ENCODE measurements at regions not wholly inside any gene's neighbourhood (a gene's known extent, or its start where the extent isn't known, plus 50 kb on each side); places are given as distances from the start of the nearest gene placed in this dataset.

DNA sequence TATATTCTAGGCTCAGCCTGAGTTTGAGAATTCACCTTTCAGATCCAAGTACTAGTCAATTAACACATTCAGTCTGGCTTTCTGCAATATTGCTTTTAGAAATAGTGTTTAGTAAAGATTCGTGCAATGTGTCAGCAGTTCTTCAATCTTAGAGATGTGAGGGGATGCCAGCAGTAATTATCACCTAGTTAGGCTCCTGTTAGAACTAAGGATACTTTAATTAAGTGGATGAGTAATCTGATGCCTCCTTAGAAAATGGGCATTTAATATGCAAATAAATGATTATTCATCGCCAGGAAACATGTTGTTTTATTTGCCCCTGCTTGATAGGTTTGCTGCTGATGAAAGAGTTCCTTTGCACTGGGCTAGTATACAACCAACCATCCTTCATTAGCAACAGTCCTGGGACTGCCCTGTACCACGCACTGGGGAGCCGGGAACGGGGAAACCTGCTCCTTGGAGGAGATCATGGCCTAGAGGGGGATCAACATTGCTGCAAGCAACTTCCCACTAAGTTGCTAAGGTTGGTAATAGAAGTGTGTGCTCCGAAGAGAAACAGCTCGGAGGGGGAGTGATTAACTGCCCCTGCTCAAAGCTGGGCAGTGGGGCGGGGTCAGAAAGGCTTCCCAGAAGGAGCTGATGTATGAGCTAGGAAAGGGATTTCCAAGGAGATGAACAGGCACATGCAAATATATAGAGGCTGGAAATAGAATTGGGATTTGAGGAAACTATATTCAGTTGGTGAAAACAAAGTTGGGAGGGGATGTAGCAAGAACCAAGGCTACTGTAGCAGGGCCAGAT, 231.8 kb downstream of the DRD1 start:
- Histone ChIP-seq H3K9me3 (ENCODE audit: insufficient read depth, low read depth, low read length) (no peaks in the 10 kb centered on the region), H3K9ac (ENCODE audit: low read depth, low read length) (no peak overlapping the region), H3K4me3 (ENCODE audit: low read length) (no peak overlapping the region), H3K27me3 (ENCODE audit: insufficient read depth, low read length) (no peaks in the 10 kb centered on the region), H3K36me3 (ENCODE audit: insufficient read depth, low read length) (no peaks in the 10 kb centered on the region), H3K4me1 (ENCODE audit: insufficient read depth, low read length) (no peaks in the 10 kb centered on the region), H3K27ac (ENCODE audit: low read depth, low read length) (no peak overlapping the region)
- WGBS = 61% methylated on average over 8 of the region's 8 CpGs

DNA sequence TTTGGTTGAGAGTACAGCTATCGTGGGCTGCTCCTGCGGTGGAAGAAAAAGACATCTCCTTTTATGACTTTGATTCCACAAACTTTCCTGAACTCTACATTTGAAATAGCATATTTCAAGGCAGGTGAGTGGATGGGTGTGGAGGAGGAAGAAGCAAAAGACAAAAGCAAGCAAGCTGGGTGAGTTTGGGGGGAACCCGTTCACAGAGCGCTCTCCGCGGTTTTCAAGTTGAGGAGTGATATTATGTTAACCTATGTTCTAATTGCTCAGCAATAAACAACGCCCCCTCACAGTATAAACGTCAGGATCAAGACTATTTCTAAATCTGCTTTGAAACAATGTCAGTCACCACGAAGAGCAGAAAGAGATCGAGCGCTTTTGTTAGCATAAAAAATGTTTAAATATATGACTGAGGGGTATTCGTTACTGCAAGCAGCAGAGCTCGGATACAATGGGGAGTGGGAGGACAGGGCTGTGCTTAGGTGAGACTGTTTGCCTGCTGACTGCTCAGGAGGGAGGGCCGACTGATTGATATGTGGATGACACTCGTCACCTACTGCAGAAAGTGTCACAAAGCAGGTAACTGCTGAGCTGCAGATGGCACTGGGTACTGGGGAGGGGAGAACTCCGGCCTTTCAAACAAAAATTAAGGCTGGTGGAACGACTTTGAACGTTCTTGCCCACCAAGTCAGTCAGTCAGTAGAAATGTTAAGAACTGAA, 236.5 kb downstream of the DRD1 start:
- no peaks in the 10 kb centered on the region for H3K36me3 ChIP-seq (ENCODE audit: insufficient read depth, low read length)
- WGBS = 81% methylated on average over 18 of the region's 18 CpGs
- no peak overlapping the region for H3K4me3 ChIP-seq (ENCODE audit: low read length)
- H3K27me3 ChIP-seq (ENCODE audit: insufficient read depth, low read length) = no peaks in the 10 kb centered on the region
- H3K9ac ChIP-seq (ENCODE audit: low read depth, low read length) = no peak overlapping the region
- no peaks in the 10 kb centered on the region for H3K4me1 ChIP-seq (ENCODE audit: insufficient read depth, low read length)
- H3K9me3 ChIP-seq (ENCODE audit: insufficient read depth, low read depth, low read length) = no peaks in the 10 kb centered on the region
- no peak overlapping the region for H3K27ac ChIP-seq (ENCODE audit: low read depth, low read length)

DNA sequence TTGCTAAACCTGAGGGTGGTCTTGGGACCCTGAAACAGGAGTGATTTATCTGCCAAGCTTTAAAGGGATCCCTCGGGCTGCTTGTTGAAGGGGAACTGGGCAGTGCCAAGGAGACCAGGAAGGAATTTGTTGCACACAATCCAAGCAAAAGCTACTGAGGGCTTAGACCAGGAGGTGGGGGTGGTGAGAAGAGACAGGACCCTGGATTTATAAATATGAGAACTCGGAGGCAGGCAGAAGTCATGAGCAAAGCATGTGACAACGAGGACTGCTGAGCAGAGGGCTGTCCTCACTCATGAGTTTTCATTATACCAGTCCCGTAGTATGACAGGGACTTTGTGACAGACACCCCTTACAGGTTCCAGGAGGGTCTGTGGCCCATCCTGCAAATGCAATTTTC, 237.3 kb downstream of the DRD1 start:
- H3K27ac ChIP-seq (ENCODE audit: low read depth, low read length) = no peak overlapping the region
- H3K4me1 ChIP-seq (ENCODE audit: insufficient read depth, low read length) = no peaks in the 10 kb centered on the region; the same call in 1 of the 2 replicates
- H3K36me3 ChIP-seq (ENCODE audit: insufficient read depth, low read length) = no peaks in the 10 kb centered on the region
- H3K4me3 ChIP-seq (ENCODE audit: low read length) = no peak overlapping the region
- 85% methylated on average over 4 of the region's 4 CpGs for WGBS
- no peaks in the 10 kb centered on the region for H3K9me3 ChIP-seq (ENCODE audit: insufficient read depth, low read depth, low read length)
- no peaks in the 10 kb centered on the region for H3K27me3 ChIP-seq (ENCODE audit: insufficient read depth, low read length)
- H3K9ac ChIP-seq (ENCODE audit: low read depth, low read length) = no peak overlapping the region

DNA sequence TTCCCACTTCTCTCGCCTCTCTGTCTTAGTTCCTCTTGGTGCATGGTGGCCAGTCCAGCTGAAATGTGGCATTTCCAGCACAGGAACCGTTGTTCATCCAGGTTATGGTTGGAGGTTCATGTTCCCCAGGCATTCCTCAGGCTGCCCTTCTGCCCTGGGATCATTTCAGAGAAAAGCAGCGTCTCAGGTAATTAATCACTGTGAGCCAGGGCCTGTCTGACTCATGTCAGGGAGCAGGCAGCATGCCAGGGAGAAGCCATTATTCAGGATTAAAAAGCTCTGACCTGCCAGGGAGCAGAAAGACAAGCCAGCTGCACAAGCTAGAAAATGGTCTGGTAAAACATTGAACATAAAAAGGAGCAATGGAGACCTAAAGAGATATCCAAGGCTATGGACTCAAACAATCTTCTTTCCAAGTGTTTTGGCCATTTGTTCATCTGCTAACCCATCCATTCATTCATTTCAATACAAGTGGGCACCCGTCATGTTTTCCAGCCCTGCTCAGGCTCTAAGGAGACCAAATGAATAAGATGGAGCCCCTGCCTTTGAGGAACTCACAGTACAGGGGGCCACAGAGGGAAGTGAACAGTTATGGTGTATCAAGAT, 241.4 kb downstream of the DRD1 start:
- no peaks in the 10 kb centered on the region; the same call in 1 of the 2 replicates for H3K4me1 ChIP-seq (ENCODE audit: insufficient read depth, low read length)
- no peaks in the 10 kb centered on the region for H3K36me3 ChIP-seq (ENCODE audit: insufficient read depth, low read length)
- no peak overlapping the region for H3K27ac ChIP-seq (ENCODE audit: low read depth, low read length)
- H3K9me3 ChIP-seq (ENCODE audit: insufficient read depth, low read depth, low read length) = no peaks in the 10 kb centered on the region
- H3K9ac ChIP-seq (ENCODE audit: low read depth, low read length) = no peak overlapping the region
- no peak overlapping the region for H3K4me3 ChIP-seq (ENCODE audit: low read length)
- WGBS = 68% methylated on average over 4 of the region's 4 CpGs
- no peaks in the 10 kb centered on the region for H3K27me3 ChIP-seq (ENCODE audit: insufficient read depth, low read length)

DNA sequence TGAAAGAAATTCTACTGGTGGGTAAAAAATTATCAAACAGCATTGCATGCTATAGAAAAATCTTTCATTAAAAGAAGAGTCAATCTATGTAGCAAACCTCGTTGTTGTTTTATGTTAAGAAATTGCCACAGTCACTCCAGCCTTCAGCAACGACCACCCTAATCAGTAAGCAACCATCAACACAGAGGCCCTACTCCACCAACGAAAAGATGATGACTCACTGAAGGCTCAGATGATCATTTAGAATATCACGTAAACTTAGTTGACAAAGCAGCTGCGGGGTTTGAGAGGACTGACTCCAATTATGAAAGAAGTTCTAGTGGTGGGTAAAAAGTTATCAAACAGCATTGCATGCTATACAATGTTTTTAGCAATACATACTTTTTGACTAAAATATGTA, 242.6 kb downstream of the DRD1 start:
- Histone ChIP-seq H3K36me3 (ENCODE audit: insufficient read depth, low read length) (no peaks in the 10 kb centered on the region), H3K9me3 (ENCODE audit: insufficient read depth, low read depth, low read length) (no peaks in the 10 kb centered on the region), H3K27ac (ENCODE audit: low read depth, low read length) (no peak overlapping the region), H3K4me3 (ENCODE audit: low read length) (no peak overlapping the region), H3K4me1 (ENCODE audit: insufficient read depth, low read length) (no peaks in the 10 kb centered on the region; the same call in 1 of the 2 replicates), H3K9ac (ENCODE audit: low read depth, low read length) (no peak overlapping the region), H3K27me3 (ENCODE audit: insufficient read depth, low read length) (no peaks in the 10 kb centered on the region)
- 84% methylated on average over 5 of the region's 5 CpGs for WGBS

DNA sequence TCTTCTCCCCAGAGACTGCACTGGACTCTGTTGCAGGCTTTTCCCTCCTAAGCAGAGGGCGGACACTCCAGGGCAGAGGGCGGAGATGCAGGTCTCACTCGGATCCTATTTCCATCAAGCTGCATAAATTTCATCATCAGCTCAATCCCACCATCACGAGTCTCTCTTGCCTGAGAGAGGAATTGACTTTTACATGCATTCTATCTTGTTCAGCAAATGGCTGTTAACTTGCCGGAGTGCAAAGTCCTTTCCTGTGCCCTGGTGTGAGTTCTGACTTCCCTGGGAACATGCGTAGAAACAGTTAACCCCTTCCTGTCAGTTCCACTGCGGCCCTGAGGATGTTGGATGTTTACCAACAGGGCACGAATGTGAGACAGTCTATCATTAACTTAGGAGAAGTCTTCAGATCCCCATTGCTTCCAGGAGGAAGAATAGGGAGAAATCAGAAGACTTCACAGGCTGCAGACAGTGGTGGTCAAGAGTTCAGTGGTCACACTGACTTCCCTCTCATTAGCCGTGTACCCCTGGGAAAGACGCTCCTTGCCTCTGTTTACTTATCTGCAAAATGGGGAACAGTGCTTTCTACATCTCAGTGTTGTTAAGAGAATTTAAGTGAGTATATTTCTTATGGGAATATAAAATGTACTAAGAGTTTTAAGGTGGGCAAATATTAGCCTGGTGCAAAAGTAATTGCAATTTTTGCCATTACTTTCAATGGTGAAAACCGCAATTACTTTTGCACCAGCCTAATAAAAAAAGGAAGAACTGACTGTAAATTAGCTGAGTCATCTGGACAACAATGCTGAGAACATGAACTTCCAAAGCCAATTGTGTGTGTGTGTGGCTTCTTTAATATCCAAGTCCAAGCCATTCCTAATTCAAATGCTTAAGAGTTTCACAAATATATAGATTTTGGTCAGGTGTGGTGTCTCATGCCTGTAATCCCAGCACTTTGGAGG, 248.0 kb downstream of the DRD1 start:
- peak overlapping the region; percentile 37 for H3K4me3 ChIP-seq (ENCODE audit: low read length)
- H3K9me3 ChIP-seq (ENCODE audit: insufficient read depth, low read depth, low read length) = peaks cover 6% of the 10 kb centered on the region; the same call in 1 of the 2 replicates
- H3K27me3 ChIP-seq (ENCODE audit: insufficient read depth, low read length) = no peaks in the 10 kb centered on the region
- no peaks in the 10 kb centered on the region for H3K36me3 ChIP-seq (ENCODE audit: insufficient read depth, low read length)
- no peak overlapping the region for H3K27ac ChIP-seq (ENCODE audit: low read depth, low read length)
- H3K4me1 ChIP-seq (ENCODE audit: insufficient read depth, low read length) = peaks cover 16% of the 10 kb centered on the region
- no peak overlapping the region for H3K9ac ChIP-seq (ENCODE audit: low read depth, low read length)
- 46% methylated on average over 11 of the region's 11 CpGs for WGBS

DNA sequence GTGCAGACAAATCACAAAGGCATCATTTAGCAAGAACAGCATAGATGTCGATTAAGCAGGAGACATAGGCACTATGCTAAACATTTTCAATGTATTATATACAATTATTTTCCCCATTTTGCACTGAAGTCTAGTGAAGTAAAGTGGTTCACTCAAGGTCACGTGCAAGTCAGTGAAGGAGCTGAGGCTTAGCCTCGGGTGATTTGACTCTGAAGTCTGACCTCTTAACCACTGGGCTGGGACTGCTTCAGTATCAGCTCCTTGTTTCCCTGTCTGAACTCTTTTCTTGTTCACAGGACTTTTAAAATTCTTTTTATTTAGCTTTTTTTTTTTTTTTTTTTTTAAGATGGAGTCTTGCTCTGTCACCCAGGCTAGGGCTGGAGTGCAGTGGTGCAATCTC, 262.7 kb downstream of the DRD1 start:
- Histone ChIP-seq H3K9ac (ENCODE audit: low read depth, low read length) (no peak overlapping the region), H3K4me3 (ENCODE audit: low read length) (no peak overlapping the region), H3K4me1 (ENCODE audit: insufficient read depth, low read length) (peaks cover 8% of the 10 kb centered on the region; the same call in 1 of the 2 replicates), H3K27me3 (ENCODE audit: insufficient read depth, low read length) (no peaks in the 10 kb centered on the region), H3K36me3 (ENCODE audit: insufficient read depth, low read length) (no peaks in the 10 kb centered on the region), H3K9me3 (ENCODE audit: insufficient read depth, low read depth, low read length) (no peaks in the 10 kb centered on the region), H3K27ac (ENCODE audit: low read depth, low read length) (no peak overlapping the region)
- 90% methylated on average over 3 of the region's 3 CpGs for WGBS

DNA sequence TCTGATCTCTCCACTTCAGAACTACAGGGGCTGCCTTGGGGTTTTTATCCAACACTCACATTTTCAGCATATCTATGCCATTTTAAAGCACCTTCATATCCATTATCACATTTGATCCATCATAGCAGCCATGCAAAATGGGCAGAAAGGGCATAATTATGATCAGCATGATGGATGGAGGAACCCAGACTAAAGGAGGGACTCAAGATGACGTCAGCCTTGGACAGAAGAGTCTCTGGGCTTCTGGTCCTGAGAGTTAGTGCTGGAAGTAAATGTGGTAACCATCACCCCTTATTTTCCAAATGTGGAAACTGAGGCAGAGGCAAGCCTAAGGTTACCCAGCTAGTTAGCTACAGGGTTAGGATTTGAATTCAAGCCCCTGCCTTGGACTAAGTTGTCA, 273.1 kb downstream of the DRD1 start:
- no peak overlapping the region for H3K9ac ChIP-seq (ENCODE audit: low read depth, low read length)
- H3K36me3 ChIP-seq (ENCODE audit: insufficient read depth, low read length) = no peaks in the 10 kb centered on the region
- H3K9me3 ChIP-seq (ENCODE audit: insufficient read depth, low read depth, low read length) = no peaks in the 10 kb centered on the region
- 96% methylated on average over 1 of the region's 1 CpG for WGBS
- H3K4me3 ChIP-seq (ENCODE audit: low read length) = no peak overlapping the region
- H3K4me1 ChIP-seq (ENCODE audit: insufficient read depth, low read length) = no peaks in the 10 kb centered on the region
- H3K27me3 ChIP-seq (ENCODE audit: insufficient read depth, low read length) = no peaks in the 10 kb centered on the region
- H3K27ac ChIP-seq (ENCODE audit: low read depth, low read length) = no peak overlapping the region

DNA sequence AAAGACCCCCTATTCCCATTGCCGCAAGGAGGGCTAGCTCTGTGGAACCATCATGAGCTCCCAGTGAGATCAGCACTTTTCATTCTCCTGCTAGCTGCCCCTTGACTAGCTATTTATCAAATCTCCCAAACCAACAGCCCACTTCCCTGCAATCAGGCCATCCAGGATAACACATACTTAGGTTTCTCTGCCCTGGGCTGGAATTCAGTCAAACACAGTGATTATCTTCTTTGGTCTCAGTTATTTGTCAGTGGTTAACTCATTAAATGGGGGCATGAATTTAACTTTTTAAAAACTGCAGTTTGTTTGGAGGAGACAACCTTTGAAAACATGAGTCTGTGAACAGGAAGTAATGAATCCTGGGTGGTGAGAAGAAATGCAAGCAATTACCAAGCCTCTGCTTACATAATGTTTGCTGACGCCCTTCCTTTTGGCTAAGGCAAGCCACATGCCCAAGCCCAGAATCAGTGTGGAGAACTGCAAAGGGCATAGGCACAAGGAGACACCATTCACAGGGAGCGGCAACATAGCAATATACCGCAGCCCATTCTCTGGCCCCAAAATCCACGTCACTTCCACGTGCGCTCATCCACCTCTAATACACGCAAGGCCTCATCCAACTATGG, 275.0 kb downstream of the DRD1 start:
- Histone ChIP-seq H3K36me3 (ENCODE audit: insufficient read depth, low read length) (no peaks in the 10 kb centered on the region), H3K9me3 (ENCODE audit: insufficient read depth, low read depth, low read length) (no peaks in the 10 kb centered on the region), H3K4me1 (ENCODE audit: insufficient read depth, low read length) (no peaks in the 10 kb centered on the region), H3K27ac (ENCODE audit: low read depth, low read length) (no peak overlapping the region), H3K4me3 (ENCODE audit: low read length) (no peak overlapping the region), H3K27me3 (ENCODE audit: insufficient read depth, low read length) (no peaks in the 10 kb centered on the region), H3K9ac (ENCODE audit: low read depth, low read length) (no peak overlapping the region)
- 94% methylated on average over 8 of the region's 8 CpGs for WGBS

DNA sequence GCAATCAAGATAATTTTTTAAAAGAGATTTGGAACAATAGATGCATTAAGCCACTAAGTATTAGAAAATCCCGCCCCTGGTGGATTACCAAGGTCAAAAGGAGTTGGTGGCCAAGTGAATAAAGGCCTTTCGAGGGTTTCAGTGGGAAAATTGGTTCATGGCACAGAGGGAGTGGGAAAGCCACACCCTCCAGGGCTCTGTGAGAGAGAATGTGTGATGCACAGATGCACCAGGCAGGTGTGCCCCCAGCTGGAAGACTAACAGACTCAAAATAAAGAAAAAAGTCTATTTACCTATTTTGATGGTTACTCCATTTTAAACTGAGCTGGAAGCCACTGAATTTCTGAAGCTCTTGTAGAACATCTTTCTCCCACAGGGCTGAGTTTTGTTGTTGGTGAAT, 278.0 kb downstream of the DRD1 start:
- H3K27me3 ChIP-seq (ENCODE audit: insufficient read depth, low read length) = no peaks in the 10 kb centered on the region
- no peaks in the 10 kb centered on the region for H3K36me3 ChIP-seq (ENCODE audit: insufficient read depth, low read length)
- H3K4me1 ChIP-seq (ENCODE audit: insufficient read depth, low read length) = no peaks in the 10 kb centered on the region
- 88% methylated on average over 2 of the region's 2 CpGs for WGBS
- no peaks in the 10 kb centered on the region for H3K9me3 ChIP-seq (ENCODE audit: insufficient read depth, low read depth, low read length)
- H3K4me3 ChIP-seq (ENCODE audit: low read length) = no peak overlapping the region
- H3K9ac ChIP-seq (ENCODE audit: low read depth, low read length) = no peak overlapping the region
- H3K27ac ChIP-seq (ENCODE audit: low read depth, low read length) = no peak overlapping the region

All from HUES64 (cell line).